ENCODE measurements at regions not wholly inside any gene's neighbourhood (a gene's known extent, or its start where the extent isn't known, plus 50 kb on each side); places are given as distances from the start of the nearest gene placed in this dataset.

DNA sequence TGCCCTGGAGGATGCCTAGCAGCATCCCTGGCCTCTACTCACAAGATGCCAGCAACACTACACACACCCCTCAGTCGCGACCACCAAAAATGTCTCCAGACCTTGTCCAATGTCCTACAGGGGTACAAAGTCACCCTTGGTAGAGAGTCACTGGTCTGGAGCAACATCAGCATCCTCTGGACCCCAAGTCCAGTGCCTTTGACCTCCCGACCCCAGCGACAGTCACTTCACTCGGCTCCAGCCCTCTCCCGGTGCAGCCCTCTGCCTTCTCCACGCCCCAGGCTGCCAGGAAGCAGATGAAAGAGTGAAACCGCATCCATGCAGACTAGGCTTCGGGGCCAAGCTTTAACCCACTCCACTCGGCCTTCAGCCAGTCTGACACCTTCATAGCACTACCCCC, 92.0 kb upstream of the SRSF6 start:
- no peak for TF ChIP-seq POLR2A (IDR thresholded peaks at IDR 0.05)
- TF ChIP-seq, protein P1, sequence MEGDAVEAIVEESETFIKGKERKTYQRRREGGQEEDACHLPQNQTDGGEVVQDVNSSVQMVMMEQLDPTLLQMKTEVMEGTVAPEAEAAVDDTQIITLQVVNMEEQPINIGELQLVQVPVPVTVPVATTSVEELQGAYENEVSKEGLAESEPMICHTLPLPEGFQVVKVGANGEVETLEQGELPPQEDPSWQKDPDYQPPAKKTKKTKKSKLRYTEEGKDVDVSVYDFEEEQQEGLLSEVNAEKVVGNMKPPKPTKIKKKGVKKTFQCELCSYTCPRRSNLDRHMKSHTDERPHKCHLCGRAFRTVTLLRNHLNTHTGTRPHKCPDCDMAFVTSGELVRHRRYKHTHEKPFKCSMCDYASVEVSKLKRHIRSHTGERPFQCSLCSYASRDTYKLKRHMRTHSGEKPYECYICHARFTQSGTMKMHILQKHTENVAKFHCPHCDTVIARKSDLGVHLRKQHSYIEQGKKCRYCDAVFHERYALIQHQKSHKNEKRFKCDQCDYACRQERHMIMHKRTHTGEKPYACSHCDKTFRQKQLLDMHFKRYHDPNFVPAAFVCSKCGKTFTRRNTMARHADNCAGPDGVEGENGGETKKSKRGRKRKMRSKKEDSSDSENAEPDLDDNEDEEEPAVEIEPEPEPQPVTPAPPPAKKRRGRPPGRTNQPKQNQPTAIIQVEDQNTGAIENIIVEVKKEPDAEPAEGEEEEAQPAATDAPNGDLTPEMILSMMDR (IDR thresholded peaks at IDR 0.05 in 4 of 5, conservative IDR thresholded peaks at IDR 0.05 in 1 of 5): no peak
